HG03135 (cell line): ENCODE measurements at regions not wholly inside any gene's neighbourhood (a gene's known extent, or its start where the extent isn't known, plus 50 kb on each side); places are given as distances from the start of the nearest gene placed in this dataset.
"Not testable (repeated sequence)": the region's sequence is repeated elsewhere in the genome, so short reads cannot be mapped to it uniquely, and the experiment has no call there.

Experiments
- ATAC-seq: cut with Tn5 transposase; IDR thresholded peaks from one replicate; pipeline ENCODE4 v1.9.1; 2021; ENCODE audit warnings: mild to moderate bottlenecking, moderate library complexity; ENCODE audit not compliant: unreplicated experiment

DNA sequence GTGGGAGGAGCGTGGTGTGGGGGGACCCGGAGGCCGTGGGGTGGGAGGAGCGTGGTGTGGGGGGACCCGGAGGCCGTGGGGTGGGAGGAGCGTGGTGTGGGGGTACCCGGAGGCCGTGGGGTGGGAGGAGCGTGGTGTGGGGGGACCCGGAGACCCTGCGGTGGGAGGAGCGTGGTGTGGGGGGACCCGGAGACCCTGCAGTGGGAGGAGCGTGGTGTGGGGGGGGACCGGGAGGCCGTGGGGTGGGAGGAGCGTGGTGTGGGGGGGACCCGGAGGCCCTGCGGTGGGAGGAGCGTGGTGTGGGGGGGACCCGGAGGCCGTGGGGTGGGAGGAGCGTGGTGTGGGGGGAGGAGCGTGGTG is 203.5 kb downstream of the DLL1 start:
- ATAC-seq = not testable (repeated sequence)

DNA sequence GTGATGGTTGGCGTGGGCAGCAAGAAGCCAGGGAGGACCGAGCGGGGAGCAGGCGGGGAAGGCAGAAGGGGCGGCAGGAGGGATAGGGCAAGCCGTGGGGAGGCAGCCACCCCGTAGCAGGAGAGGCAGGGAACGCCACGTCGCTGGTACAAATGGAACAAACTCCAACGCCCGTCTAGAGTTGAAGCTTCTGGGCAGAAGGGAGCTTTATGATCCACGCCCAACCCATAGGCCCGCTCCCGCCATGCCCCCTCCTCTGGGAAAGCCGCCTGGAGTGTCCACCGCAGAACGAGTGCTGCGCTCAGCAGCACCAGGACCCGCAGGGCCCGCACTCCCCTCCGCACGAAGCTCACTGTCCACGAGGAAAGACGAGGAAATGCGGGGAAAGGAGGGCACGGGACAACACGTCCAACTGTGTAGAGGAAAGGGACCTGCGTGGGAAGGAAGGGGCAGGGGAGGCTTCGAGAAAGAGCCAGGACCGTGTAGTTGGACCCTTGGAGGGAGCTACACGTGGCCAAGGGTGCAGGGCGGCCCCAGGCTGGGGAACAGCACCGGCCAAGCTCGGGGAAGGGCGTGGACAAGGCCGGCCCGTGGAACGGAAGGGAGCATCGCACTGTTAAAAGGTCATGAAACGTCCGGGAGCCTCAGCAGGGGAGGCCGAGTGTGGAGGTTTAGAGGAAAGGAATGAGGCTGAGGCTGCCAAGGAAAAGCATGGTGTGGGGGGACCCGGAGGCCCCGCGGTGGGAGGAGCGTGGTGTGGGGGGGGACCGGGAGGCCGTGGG is 204.0 kb downstream of the DLL1 start:
- ATAC-seq = no peak

DNA sequence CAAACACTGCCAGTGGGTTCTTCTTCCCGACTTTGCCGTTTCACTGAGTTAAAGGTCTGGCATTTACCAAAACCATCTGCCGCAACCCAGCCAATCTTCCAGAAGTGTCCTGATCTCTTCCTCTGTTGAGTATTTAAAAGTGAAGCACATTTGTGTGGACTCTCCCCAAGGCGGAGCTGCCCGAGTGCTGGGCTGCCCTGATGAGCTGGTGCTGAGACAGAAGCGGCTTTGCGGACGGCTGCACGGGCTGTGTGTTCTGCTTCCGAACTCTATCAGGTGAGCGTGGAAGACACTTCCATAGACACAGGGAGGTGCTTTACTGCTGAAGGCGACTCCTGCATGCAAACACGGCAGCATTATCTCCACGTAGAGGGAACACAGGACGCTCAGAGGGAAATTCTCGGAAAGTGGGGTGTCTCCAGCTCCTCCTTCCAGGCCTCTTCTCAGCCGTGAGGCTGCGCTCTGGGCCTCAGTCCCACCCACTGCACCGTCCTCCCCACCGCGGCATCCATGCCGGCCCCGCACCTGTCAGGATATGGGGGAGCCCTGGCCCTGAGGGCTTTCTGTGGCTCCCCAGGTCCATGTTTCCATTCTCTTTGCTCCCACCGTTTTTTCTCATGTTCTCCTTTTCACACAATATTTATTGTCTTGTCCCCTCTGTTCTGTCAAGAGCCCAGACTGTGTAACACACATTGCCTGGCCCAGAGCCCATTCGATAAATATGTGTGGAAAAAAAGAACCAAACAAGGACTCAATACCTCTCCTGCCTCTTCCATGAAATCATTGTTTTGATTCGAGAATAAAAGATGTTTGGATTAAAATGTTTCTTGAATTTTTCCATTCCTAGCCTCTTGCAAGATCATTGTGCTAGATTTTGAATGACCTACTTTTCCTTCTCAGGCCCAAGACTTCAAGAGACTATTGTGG is 205.1 kb downstream of the DLL1 start:
- ATAC-seq = no peak

DNA sequence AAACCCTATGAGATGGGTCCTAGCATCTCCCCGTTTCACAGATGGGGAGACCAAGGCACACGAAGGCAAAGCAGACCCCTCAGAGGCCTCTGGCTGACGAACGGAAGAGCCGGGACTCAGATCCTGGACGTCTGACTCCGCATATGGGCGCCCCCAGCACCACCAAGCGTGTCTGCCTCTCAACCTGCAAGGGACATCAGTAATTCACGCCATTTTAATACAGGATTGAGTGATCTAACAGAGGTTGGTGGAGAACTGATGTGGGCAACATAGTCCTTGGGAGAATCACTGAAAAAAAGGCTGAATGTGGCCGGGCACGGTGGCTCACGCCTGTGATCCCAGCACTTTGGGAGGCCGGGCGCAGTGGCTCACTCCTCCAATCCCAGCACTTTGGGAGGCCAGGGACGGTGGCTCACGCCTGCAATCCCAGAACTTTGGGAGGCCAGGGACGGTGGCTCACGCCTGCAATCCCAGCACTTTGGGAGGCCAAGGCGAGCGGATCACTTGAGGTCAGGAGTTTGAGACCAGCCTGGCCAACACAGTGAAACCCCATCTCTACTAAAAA is 206.6 kb downstream of the DLL1 start:
- no peak for ATAC-seq

DNA sequence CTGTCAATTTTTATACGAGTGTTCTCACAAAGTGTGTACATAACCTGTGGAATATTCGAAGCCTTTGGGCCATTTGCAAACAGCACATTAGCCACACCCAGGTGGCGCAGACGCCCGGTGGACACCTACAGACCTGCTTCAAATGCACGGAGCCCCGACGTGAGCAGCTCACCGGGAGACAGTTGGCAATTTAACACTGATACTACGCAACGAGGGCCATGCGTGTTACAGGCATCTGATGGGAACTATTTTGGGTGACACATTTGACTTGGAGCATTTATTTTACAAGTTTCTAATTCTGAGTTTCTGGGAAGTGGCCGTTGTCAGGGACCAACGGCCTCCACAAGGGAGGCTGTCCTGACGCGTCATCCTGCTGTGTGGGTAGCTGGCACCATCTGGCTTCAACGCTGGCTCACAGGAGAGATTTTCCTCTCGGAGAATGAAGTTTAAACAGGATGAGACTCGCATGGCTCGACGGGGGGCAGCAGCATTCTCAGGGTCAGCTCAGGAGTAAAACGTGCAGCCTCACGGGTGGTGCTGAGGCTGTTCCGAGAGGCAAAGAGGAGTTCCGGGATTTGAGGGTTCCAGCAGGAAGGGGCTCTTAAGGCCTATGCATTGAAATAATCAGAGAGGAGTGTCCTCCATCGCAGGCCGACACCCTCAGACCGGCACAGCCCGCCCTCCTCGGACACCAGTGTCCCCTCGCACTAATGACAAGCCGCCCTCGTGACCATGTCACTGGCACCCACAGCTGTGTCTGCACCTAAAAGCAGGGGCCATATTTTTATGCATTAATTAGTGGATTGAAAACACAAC is 207.4 kb downstream of the DLL1 start:
- ATAC-seq = no peak

DNA sequence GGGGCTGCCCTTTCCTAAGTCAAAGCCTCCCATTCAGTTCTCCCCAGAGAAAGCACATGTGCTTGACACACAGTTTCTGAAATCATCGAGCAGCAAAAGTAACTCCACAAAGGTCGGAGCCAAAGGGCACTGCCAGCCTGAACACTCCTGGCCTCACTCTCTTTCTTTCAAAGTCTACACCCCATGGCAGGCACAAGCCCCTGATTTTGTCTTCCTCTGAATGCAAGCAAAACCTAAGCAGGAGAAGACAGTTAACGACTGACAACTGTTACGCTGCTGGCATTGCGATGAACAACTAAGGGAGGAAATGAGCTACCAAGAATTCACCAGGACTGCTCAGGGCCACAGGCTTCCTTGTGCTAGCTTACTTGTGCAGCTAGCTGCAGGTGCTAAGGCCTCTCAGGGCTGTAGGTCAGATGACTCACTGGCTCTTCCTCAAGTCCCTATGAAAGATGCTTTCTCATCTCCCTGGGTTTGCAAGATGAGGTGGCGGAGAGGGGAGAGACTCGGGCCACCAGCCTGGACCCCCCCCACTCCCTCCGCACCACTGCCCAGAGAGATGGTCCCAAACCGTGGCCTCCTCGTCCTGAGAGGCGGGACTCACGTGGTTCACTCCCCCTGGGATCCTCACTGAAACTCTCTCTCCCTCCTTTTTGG is 208.2 kb downstream of the DLL1 start:
- ATAC-seq = no peak

DNA sequence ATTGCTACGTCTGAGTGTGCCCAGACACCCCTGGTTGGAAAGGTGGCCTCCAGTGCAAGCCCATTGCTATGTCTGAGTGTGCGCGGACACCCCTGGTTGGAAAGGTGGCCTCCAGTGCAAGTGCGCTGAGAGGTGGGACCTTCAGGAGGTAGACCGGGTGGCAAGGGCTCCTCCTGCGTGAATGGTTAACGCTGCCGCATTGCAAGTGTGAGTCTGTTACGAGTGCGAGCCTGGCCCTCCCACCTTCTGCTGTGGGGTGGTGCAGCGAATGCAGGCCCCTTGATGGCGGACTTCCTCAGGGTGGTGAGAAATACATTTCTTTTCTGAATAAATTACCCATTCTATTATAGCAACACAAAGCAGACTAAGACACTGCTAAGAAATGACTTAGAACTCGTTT is 208.8 kb downstream of the DLL1 start:
- ATAC-seq = no peak

DNA sequence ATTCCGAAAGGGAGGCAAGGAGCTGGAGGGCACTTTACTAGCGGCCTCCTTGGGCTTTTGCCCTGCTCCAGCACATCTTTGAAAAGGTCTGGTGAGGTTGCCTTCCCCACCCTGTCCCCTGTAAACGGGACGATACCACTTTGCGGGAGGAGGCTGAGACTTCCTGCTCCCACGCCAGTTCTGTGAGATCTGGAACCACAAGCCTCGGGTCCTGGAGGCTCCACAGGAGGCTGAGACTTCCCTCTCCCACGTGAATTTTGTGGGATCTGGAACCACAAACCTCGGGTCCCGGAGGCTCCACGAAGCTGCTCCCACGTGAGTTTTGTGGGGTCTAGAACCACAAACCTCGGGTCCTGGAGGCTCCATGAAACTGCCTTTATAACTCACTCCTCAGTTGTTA is 209.3 kb downstream of the DLL1 start:
- no peak for ATAC-seq

DNA sequence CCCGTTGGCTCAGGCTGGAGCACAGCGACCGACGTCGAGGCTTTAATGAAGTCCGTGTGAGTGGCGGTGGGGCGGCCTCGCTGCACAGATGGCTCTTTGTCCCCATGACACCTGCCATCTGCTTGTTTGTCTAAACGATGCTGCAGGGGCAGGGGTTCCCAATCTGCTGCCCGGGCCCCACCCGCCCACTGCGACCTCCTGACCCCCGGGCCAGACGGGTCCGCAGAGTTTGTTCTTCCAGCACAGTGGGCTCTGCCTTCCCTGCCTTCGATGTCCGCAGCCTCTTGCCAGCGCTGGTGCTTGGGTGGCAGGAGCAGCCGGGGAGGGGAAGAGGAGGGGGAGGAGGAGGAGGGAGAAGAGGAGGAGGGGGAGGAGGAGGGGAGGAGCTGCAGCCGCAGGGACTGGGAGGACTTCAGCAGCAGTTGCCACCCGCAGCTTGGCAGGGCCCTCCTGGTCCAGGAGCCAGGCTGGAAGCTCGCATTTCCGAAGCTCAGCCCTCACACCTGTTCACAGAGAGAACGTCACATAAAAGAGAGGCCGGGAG is 210.0 kb downstream of the DLL1 start:
- no peak for ATAC-seq

DNA sequence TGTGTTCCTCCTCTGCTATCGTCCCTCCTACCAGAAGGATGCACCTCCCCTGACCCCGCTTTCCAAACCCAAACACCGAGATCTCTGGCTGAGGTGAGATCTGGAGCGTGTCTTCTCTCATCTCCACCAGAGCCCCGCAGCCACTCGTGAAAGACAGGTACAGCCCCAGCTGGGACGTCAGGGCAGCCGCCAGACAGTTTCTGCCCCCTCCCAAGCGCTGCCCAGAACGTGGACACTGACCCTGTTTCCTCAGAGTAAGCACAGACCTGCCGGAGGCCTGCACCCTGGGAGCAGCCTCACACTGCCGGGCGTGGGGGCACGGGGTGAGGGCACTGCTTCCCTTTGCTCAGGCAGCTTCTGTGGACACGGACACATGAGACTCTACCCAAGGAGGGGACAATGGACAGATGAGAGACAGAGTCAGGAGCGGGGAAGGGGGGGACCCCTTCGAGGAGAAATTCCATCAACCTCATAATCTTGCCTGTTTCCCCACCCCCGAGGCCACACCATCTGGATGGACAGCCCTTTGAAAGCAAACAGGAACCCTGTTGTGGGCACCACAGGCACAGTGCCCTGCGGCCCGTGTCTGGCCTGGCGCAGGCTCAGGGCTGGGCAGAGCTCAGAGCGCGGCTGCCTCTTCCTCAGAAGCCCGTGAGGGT is 210.6 kb downstream of the DLL1 start:
- no peak for ATAC-seq

DNA sequence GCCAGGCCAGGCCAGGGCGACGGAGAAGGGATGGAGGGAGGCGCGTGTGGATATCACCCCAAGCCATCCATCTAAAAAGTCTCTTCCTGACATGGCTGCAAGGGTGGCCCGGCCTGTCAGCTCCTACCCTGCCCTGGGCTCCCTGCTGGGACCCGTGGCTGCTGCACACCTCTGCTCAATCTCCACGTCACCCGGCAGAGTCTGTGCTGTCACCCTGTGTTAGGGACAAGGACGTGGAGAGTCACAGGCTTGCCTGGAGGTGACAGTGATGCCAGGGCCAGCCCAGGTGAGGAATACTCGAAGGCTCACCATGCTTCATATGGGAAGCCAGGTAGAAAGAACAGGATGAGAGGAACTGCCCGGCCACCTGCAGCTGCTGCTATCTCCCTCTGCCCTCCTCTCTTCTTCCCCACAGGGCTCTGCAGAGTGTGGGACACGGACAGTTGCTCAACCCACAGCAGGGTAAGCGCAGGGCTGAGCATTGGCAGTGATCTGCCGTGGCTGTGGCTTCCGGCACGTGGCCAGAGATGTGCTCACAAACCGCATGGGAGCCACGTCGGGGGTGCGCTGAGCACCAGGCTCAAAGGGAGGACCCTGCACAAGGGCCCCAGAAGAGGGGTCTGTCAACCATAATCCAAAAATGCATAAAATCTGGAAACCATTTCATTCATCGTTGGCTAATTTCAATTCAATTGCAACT is 214.3 kb downstream of the DLL1 start:
- no peak for ATAC-seq

DNA sequence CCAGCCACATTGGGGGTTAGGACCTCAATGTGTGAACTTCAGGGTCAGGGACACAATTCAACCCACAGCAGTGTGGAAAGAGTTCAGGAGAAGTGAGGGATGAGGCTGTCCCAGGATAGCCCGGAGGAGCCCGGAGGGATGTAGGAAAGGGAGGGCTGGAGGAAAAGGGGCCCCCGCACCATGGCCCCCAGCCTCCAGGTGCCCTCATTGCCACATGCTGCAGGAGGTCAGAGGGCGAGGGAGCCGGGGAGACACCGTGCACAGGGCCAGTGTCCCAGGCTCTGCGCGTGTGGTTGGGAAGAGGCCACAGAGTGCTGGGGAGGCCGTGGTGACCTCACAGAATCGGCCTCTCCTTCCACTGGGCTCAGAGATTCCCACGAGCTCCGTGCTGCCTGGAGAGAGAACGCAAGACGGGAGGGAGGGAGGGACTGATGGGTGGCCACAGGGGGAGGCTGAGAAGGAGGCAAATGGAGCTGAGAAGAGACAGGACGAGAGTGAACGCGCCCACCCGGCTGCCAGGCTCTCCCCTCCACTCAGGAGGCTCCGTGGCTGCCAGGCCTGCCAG is 215.1 kb downstream of the DLL1 start:
- no peak for ATAC-seq

DNA sequence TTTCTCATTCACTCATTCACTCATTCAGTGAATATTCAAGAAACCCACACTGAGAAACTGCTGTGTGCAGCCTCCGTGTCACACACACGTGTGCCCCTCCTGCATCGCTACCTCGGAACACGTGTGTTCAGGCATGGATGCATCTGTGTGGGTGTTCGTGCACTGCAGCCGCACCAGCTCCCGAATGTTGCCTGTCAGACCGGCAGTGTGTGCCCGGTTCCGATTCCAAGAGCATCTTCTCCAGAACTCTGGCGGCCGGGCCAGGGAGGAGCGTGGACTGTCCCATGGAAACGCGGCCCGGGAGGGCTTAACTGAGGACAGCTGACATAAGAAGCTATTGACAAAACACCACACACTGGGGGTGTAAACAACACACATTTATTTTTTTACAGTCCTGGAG is 216.0 kb downstream of the DLL1 start:
- ATAC-seq = no peak

DNA sequence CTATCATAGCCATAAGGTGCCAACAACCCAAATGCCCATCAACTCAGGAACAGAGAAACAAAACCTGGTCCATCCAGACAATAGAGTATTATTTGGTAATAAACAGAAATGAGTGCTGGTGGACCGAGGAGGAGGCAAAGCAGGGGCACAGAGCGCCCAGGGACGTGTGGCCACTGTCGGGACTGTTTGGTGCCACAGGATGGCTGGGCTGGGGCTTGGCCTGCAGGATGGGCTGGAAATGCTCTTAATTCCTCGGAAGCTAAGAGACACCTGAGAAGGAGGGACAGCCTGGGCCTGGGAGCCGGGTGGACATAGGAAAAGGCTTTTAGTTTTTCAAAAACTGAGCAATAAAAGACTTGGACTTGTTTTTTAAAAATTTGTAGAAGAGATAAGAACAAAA is 216.4 kb downstream of the DLL1 start:
- ATAC-seq = no peak

DNA sequence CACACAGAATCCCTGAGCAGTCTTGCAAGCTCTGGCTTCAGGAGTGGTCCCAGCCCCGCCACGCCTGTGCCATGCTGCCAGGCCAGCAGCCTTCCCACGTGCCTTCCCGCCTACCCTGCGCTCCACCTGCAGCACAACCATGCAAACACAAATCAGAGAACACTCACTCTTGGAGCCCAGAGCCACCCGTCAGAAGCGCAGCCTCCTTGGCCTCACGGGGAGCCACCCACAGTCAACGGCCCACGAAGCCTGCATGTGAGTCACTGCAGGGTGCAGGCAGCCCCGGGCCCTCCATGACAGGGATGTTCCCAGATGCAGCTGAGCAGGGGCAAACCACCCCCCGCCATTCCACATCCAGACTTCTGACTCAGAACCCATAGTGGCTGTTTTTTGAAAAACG is 217.0 kb downstream of the DLL1 start:
- ATAC-seq = no peak

DNA sequence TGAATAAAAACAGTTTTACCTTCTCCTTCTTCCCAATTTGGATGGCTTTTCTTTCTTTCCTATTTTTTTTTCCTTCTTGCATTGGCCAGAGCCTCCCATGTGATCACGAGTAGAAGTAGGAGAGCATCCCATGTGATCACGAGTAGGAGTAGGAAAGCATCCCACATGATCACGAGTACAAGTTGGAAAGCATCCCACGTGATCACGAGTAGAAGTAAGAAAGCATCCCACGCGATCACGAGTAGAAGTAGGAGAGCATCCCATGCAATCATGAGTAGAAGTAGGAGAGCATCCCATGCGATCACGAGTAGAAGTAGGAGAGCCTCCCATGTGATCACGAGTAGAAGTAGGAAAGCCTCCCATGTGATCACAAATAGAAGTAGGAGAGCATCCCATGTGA is 218.6 kb downstream of the DLL1 start:
- ATAC-seq = no peak

DNA sequence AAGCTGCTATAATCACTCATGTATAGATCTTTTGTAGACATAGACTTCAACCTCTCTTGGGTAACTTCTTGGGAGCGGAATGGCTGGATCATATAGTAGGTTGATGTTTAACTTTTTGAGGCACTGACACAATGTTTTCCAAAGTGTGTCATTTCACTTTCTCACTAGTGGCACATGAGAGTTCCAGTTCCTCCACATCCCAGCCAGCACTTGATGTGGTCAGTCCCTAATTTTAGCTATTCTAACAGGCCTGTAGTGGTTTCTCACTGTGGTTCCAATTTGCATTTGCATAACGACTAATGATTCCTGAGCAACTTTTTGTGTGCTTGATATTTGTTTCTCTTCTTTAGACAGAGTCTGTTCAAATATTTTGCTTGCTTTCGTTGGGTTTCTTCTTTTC is 221.3 kb downstream of the DLL1 start:
- no peak for ATAC-seq

DNA sequence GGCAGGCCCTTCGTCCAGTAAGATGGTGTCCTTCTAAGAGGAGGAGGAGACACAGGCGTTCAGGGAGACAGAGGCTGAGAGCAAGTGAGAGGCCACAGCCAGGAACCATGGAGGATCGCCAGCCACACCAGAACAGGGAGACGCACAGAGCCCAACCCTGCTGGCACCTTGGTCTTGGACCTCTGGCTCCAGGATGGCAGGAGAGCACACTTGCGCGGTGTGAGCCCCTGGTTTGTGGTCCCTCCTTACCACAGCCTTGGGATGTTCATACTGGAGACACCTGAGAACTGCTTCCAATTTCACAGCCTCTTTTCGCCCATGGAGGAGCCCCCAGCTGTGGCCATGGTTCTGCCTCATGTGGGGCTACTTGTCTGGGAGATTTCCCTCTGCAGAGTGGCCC is 222.4 kb downstream of the DLL1 start:
- ATAC-seq = no peak

DNA sequence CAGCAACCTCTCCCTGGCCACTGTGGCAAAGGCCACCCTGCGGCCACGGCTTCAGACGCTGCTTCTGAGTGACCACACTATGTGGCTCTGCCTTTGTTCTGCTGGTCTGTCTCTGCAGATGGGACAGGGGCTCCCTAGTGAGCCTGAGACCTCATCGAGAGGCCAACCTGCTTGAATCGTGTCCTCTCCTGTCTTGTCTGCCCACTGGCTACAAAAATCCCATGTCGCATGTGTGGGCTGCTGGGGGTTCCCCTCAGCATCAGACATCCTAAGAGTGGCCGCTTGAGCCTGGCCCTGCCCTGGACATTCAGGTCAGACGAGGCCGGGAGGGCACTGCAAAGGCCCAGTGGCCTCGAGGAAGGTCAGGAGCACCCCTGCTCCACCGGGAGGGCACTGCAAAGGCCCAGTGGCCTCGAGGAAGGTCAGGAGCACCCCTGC is 222.9 kb downstream of the DLL1 start:
- ATAC-seq = no peak
